Dedifferentiated amniotic fluid mesenchymal stem cell (primary cell): ENCODE measurements at regions not wholly inside any gene's neighbourhood (a gene's known extent, or its start where the extent isn't known, plus 50 kb on each side); places are given as distances from the start of the nearest gene placed in this dataset.
A peak's percentile ranks its signal among the peaks of the same experiment; 100 is the strongest.
"Not testable (repeated sequence)": the region's sequence is repeated elsewhere in the genome, so short reads cannot be mapped to it uniquely, and the experiment has no call there.

Source experiments
- DNase-seq: peaks from one replicate; pipeline ENCODE4 v3.0.0-alpha.2; 2016; ENCODE audit errors: extremely low spot score

DNA sequence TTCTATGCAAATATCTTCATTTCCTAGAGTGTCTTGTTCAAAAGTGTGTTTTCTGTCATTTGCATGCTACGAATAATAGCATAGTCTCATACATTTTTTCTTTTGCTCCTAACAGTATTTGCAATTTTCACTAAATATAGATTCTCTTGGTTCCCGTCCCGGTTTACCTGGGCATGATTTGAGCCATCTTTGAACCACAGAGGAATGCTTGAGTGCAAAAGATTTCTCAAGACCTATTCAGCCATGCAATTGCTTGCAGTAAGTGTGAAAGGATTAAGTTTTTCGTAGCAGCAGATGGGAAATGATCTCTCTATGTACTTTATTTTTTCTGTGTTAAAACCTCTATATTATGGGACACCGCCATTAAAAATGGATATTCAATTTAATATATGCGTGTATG, 733.0 kb downstream of the ZPLD1 start:
- no peak for DNase-seq

DNA sequence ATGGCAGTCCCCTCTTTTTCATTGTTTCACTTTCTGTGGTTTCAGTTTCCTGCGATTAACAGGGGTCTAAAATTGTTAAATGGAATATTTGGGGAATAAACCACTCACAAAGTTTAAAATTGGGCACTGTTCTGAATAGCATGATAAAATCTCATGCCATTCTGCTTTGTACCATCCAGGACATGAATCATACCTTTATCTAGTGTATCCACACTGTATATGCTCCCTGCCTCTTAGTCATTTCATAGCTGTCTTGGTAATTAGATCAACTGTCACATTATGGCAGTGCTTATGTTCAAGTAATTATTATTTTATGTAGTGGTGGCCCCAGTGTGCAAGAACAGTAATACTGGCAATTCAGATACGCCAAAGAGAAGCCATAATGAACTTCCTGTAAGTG, 734.5 kb downstream of the ZPLD1 start:
- no peak for DNase-seq

DNA sequence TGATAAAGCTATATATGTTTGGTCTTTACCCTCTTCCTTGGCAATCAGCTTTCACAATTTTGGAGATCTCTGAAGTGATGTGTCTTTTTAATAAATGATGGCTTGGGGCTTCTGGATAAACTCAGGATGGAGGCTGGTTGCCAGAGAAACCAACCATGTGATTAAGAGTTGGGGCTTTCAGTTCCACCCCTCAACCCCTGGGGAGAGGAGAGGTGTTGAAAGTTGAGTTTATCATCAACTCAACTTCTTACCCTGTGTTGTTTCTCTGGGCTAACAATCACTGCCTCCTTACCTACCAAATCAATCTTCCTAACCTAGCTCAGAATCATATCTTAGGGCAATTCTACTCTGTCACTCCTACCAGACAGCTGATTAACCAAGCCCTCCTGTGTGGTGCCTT, 735.8 kb downstream of the ZPLD1 start:
- no peak for DNase-seq

- DNase-seq = no peak
Observed at GRCh38 chr3:103173940-103174339, 739.1 kb downstream of the ZPLD1 start.

DNA sequence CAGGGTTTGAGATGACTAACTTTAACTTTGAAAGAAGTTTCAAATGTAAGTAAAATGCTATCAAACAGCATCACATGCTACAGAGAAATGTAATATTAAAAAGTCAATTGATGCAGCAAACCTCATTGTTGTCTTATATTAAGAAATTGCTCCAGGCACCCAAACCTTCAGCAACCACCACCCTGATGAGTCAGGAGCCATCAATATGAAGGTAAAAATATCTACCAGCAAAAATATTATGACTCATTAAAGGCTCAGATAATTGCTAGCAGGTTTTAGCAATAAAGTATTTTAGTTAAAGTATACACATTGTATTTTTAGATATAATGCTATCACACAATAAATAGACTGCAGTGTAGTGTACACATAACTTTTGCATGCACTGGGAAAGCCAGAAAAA, 746.3 kb downstream of the ZPLD1 start:
- DNase-seq = no peak

- DNase-seq = no peak
Observed at GRCh38 chr3:103184772-103185171, 750.0 kb downstream of the ZPLD1 start.

DNA sequence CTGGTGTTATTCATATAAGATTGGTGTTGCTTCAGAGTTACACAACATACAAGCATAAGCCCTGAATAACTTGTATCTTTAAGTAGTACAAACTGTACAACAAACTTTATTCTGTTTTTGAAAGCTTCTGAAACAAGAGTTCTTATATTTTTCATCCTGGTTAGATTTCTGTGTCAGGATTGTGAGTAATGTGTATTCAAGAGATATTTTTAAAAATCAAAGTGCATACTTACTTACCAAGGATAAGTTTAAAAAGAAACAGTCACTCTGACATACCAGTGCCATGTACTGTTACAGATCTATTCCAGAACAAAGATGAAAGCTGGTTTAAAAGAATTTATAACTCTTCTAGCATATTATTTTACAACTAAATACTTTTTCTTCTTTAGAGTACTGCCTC, 755.1 kb downstream of the ZPLD1 start:
- no peak for DNase-seq

DNA sequence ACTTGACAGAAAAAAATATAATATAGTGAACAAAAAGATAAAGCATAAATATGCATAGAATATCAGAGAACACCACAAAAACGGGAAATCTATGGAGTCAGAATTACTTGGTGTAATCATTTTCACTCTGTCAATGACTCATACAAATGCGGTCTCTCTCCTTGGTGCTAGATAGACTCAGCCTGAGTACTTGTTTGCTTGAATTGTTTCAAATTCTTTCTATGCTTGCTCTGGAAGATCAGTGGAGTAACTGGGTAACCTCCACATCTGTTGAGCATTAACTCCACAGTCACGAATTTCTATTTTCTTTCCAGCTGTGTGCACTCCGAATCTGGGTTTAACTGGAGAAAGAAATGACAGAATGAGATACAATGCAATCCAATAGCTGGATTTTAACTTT, 760.4 kb downstream of the ZPLD1 start:
- peak; percentile 81 for DNase-seq

- no peak for DNase-seq
Observed at GRCh38 chr3:103203441-103203840, 768.6 kb downstream of the ZPLD1 start.

GRCh38 chr3:103210583-103210982, 775.8 kb downstream of the ZPLD1 start:
- no peak for DNase-seq

DNA sequence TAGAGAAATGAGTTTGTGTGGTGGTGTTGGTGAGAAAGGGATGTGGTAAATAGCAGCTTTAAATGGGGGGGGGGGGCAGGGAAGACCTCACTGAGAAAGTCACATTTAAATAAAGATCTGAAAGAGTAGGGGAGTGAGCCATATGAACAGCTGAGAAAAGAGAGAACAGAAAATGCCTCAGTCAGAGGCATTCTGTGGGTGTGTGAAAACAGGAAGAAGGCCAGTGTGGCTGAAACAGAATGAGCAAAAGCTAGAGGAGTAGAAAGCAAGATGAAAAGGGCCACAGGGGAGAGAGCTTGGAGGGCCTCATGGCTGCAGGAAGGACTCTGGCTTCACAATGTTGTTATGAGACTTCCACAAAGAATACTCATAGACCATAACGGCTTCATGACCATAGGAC, 783.3 kb downstream of the ZPLD1 start:
- no peak for DNase-seq

DNA sequence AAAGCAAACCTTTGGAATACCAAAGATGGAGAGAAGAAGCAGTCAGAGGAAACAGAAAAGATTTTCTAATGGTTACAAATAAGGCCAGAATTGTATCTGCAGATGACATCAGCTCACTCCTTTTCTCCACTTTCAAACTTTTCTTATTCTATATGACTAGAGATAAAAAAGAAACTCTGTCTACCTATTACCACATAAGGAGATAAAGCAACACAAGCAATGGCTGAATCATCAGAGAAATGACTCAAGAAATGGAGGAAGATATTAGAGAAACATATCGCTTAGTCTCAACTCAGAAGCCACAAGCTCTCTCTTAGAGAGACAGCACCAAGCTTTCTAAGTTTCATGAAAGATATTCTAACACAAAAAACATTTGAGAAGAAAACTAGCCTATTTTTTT, 784.0 kb downstream of the ZPLD1 start:
- no peak for DNase-seq

DNA sequence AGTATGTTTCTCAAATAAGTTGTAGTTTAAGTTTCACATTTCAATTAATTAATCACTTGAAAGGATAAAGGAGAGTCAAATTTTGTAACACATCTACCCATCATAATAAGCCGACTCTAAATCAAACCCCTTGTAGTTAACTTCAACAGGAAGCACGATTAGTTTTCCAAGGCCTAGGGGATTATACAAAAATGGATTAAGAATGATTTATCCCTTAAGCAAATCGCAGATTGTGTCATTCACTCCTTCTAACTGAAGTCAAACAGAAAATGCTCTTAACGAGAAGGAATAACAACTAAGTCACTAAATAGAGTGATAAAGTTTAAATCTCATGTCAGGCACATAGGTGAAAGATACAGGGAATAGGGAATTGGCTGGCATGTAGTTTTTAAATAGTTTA, 792.8 kb downstream of the ZPLD1 start:
- no peak for DNase-seq

GRCh38 chr3:103247459-103247858, 812.6 kb downstream of the ZPLD1 start:
- DNase-seq = no peak

DNA sequence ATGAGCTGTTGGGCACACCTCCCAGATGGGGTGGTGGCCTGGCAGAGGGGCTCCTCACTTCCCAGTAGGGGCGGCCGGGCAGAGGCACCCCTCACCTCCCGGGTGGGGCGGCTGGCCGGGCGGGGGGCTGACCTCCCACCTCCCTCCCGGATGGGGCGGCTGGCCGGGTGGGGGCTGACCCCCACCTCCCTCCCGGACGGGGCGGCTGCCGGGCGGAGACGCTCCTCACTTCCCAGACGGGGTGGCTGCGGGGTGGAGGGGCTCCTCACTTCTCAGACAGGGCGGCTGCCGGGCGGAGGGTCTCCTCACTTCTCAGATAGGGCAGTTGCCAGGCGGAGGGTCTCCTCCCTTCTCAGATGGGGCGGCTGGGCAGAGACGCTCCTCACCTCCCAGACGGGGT, 820.0 kb downstream of the ZPLD1 start:
- DNase-seq = not testable (repeated sequence)

- DNase-seq = no peak
Observed at GRCh38 chr3:103269287-103269686, 834.5 kb downstream of the ZPLD1 start.

DNA sequence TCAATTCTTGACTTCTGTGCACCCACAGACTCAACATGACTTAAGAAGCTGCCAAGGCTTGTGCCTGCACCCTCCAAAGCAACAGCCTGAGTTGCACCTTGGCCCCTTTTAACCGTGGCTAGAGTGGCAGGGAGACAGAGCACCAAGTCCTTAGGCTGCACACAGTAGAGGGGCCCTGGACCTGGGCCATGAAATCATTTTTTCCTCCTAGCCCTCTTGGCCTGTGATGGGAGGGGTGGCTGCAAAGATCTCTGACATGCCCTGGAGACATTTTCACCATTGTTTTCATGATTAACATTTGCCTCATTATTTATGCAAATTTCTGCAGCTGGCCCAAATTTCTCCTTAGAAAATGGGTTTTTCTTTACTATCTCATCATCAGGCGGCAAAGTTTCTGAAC, 836.8 kb downstream of the ZPLD1 start:
- DNase-seq = no peak

GRCh38 chr3:103295974-103296570, 861.3 kb downstream of the ZPLD1 start:
- DNase-seq = peak; percentile 16

- not testable (repeated sequence) for DNase-seq
Observed at GRCh38 chr3:103297502-103297901, 862.7 kb downstream of the ZPLD1 start.

GRCh38 chr3:103306104-103306503, 871.3 kb downstream of the ZPLD1 start:
- no peak for DNase-seq

GRCh38 chr3:103308921-103309320, 874.1 kb downstream of the ZPLD1 start:
- no peak for DNase-seq

DNA sequence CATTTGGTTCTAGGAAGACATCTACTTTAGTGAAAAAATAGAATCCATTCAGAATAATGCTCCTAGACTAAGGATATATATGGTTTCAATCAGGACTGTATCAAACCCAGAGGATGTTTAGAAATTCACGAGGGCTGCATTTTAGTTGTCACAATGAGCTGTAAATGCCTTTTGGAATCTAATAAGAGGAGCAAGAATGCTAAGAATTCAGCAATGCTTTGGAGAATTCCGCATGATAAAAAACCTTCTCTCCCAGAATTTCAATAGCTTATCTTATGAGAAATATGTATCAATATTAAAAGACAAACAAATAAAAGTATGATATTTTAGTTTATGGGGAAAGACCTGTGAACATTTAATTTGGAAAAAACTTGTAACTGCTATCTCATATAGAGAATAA, 885.1 kb downstream of the ZPLD1 start:
- DNase-seq = no peak

- DNase-seq = peak; percentile 66
Observed at GRCh38 chr3:103337179-103337845, 902.5 kb downstream of the ZPLD1 start.

- no peak for DNase-seq
Observed at GRCh38 chr3:103341078-103341606, 906.3 kb downstream of the ZPLD1 start.
